DMS79 (cell line): ENCODE measurements at regions not wholly inside any gene's neighbourhood (a gene's known extent, or its start where the extent isn't known, plus 50 kb on each side); places are given as distances from the start of the nearest gene placed in this dataset.

Experiments used
- DNase-seq: peaks from one replicate; lab custom pipeline; 2025; lab: John Stamatoyannopoulos, UW

DNA sequence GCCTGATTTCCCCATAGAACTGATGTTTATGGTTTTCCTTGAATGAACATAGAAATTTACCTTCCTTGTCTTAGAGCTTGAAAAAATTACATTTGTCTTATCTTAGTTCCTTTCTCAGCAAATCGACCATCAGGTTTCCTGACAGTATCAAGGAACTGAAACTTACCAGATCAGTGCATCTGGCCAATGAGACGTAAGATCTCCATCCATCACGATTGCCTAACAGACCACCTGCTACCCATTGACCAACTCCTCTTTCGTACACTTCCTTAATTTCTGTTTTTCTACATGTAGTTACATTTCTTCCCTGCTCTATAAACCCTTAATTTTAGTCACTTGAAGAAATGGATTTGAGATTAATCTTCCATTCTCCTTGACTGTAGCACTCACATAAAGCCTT, 57.4 kb upstream of the TMPRSS15 start:
- DNase-seq = no peak

- no peak for DNase-seq
Measured at GRCh38 chr21:18461743-18462142, 58.2 kb upstream of the TMPRSS15 start.

GRCh38 chr21:18467715-18468114, 64.1 kb upstream of the TMPRSS15 start:
- no peak for DNase-seq

- no peak for DNase-seq
Measured at GRCh38 chr21:18468790-18469189, 65.2 kb upstream of the TMPRSS15 start.

- no peak for DNase-seq
Measured at GRCh38 chr21:18476639-18477038, 73.1 kb upstream of the TMPRSS15 start.

- DNase-seq = no peak
Measured at GRCh38 chr21:18477043-18477442, 73.5 kb upstream of the TMPRSS15 start.

DNA sequence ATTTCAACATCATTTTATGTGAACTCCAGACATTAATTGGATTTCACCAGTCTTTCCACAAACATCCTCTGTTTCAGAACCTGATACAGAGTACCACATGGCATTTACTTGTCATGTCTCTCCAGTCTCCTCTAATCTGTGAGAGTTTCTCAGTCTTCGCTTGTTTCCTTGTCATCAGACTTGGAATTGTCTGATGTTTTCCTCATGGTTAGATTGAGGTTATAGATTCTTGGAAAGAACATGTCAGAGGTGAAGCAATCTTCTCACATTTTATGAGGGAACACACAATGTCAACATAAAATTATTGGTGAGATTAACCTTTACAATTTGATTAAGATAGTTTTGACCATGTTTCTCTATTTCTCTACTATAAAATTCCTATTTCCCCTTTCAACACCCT, 74.9 kb upstream of the TMPRSS15 start:
- no peak for DNase-seq

GRCh38 chr21:18488252-18488651, 84.7 kb upstream of the TMPRSS15 start:
- DNase-seq = no peak

- no peak for DNase-seq
Measured at GRCh38 chr21:18493422-18493821, 89.8 kb upstream of the TMPRSS15 start.

GRCh38 chr21:18495523-18495922, 91.9 kb upstream of the TMPRSS15 start:
- DNase-seq = no peak

GRCh38 chr21:18498431-18498830, 94.8 kb upstream of the TMPRSS15 start:
- DNase-seq = no peak

DNA sequence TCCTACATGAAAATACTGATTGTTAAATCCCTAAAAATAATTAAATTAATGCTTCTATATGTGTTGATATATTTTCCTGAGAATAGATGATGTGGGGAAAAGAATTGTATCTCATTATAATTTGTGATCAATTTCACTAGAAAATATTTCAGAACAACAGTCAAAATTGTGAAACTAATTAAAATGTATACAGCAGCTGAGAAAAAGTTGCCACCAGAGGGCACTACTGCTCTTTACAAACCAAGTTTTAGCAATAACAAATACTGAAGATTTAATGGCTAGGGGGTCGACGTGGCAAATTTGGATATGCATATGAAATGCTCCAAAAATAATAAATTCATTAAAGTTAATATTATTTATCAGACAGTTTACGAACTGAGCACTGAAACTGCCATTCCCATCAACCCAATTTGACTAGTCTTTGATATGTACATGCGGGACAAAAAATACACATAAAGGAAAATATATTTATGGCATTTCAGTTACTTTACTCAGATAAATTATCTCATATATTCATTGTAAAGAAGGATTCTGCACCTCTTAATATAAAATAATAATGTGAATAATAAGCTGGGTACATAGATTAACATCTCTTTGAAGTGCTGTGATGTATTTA, 96.3 kb upstream of the TMPRSS15 start:
- DNase-seq = no peak

DNA sequence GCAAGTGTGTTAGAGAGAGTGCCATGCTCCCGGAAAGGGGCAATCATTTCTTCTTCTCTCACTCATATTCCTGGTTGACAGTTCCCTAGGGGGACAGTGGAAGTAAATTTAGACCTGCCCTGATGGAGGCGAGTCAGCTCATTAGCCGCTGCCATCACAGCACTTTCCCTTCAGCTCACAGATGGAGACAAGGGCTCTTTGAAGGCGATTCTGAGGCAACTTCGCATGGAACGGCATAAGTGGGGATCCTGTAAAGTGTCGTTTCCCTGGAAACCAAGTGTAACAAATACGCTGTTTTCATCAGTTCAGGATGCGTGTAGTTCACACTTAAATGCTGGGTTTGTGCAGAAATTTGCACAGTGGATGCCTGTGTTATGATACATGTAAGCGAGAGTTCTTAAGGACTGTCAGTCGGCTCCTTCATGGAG, 114.5 kb upstream of the TMPRSS15 start:
- no peak for DNase-seq

DNA sequence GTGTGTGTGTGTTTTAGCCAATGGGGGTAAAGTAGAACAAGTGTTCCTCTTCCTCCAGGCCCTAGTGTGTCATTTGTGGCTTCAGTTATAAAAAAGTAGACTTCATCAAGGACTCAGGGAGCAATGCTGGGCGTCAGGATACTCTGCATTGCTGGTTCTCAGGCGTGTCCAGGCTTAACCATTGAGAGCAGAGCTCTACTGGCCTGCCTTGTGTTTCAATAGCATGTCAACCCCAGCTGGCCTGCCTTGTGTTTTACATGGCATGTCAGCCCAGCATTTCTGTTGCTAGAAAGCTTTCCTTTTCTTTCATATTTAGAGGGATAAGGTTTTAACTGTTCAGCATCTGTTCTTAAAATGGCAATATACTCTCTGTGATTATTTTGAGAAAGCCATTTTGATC, 117.6 kb upstream of the TMPRSS15 start:
- DNase-seq = no peak

DNA sequence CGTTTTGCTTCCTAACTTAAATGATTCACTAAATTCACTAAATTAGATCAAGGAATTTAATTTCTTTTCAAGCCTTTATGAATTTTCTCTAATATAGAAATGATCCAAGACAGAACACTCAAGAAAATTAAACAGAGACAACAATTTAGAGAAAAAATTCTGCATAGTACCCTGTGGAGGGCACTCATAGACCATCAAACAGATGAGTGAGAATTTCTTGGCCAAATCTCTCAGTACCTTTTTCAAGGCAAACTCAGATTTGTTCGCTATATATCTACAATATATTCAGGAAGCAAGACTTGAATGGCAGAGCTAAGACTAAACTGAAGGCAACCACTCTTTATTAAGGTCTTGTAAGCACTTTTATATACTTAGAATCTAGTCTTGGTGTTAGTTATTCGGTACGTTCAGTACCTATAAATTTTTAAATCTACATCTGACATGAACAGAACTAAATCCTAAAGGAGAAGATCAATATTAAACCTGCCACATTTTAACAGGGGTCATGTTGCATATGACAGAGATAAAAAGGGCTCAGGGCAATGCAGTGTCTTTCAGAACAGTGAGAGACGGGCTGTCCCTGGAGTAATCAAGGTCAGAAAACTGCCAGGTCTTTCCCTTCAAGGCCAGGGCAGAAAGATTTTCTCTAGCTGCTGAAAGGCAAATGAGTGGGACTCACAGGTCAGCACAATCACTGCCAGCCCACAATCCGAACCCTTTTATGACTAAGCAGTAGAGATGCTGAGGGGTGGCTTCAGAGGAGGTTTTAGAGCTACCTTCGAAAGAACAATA, 118.8 kb upstream of the TMPRSS15 start:
- DNase-seq = no peak

- peak; percentile 25 for DNase-seq
Measured at GRCh38 chr21:18524097-18524880, 120.7 kb upstream of the TMPRSS15 start.

- DNase-seq = no peak
Measured at GRCh38 chr21:18529254-18529653, 125.7 kb upstream of the TMPRSS15 start.

GRCh38 chr21:18542081-18542480, 138.5 kb upstream of the TMPRSS15 start:
- DNase-seq = no peak

DNA sequence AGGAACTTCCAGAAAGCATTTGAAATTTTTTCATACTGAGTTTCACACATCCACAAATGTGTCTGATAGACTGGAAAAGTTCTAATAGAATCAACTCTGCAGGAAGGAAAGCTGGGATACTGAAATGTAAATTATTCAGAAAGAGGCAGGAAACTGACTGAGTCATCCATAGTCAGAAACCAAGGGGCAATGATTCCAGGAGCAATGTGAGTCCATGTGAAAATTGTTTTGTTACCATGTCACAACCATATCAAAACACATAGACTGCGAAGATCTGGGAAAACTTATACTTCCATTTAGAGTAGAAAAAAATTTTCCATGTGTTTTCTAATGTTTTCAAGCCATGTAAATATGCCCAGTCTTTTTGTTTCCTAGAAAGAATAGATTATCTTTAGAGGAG, 142.3 kb upstream of the TMPRSS15 start:
- DNase-seq = no peak

GRCh38 chr21:18547347-18547746, 143.8 kb upstream of the TMPRSS15 start:
- no peak for DNase-seq

GRCh38 chr21:18548249-18548648, 144.7 kb upstream of the TMPRSS15 start:
- no peak for DNase-seq

GRCh38 chr21:18549214-18549905, 145.8 kb upstream of the TMPRSS15 start:
- DNase-seq = no peak
